Activated T-helper 1 cell treated with anti-CD3 and anti-CD28 coated beads, Interleukin-2, amount 50 U/mL, for 16 hours (primary cell): ENCODE measurements at regions not wholly inside any gene's neighbourhood (a gene's known extent, or its start where the extent isn't known, plus 50 kb on each side); places are given as distances from the start of the nearest gene placed in this dataset.

Experiments used
- DNase-seq, 2 donors: peaks; one replicate each; pipeline ENCODE4 v3.0.0-alpha.2; 2020; ENCODE audit warnings: low read depth in 1 of 2, low spot score in 1 of 2

GRCh38 chr2:230640540-230641011, 72.1 kb upstream of the CAB39 start:
- DNase-seq, result no peak

- no peak for DNase-seq
Observed at GRCh38 chr2:230642966-230643365, 69.7 kb upstream of the CAB39 start.

- peak in 1 of 2 donors; percentile 44 for DNase-seq
Observed at GRCh38 chr2:230643576-230644291, 68.9 kb upstream of the CAB39 start.

GRCh38 chr2:230644356-230644935, 68.2 kb upstream of the CAB39 start:
- DNase-seq, result no peak

- no peak for DNase-seq
Observed at GRCh38 chr2:230648356-230648755, 64.3 kb upstream of the CAB39 start.

GRCh38 chr2:230650585-230651137, 62.0 kb upstream of the CAB39 start:
- DNase-seq, result no peak

- DNase-seq, result no peak
Observed at GRCh38 chr2:230654057-230654456, 58.6 kb upstream of the CAB39 start.

- no peak for DNase-seq
Observed at GRCh38 chr2:230657462-230657861, 55.2 kb upstream of the CAB39 start.

- DNase-seq, result no peak
Observed at GRCh38 chr2:230657906-230658305, 54.7 kb upstream of the CAB39 start.

- no peak for DNase-seq
Observed at GRCh38 chr2:230658577-230658876, 54.1 kb upstream of the CAB39 start.

GRCh38 chr2:230658877-230659652, 53.6 kb upstream of the CAB39 start:
- DNase-seq, result peak in 1 of 2 donors; percentile 41

GRCh38 chr2:230660294-230661060, 52.2 kb upstream of the CAB39 start:
- DNase-seq, result no peak

GRCh38 chr2:230661072-230661957, 51.3 kb upstream of the CAB39 start:
- DNase-seq, result peak in 1 of 2 donors; percentile 35
